ENCODE measurements at regions not wholly inside any gene's neighbourhood (a gene's known extent, or its start where the extent isn't known, plus 50 kb on each side); places are given as distances from the start of the nearest gene placed in this dataset.
A peak's percentile ranks its signal among the peaks of the same experiment; 100 is the strongest.

GRCh38 chr6:43887906-43888683, 118.1 kb downstream of the VEGFA start (continued):
- TF ChIP-seq PHF8 (IDR thresholded peaks at IDR 0.05; ENCODE audit: borderline replicate concordance, low read length) (no peak), RBFOX2 (IDR thresholded peaks at IDR 0.05; ENCODE audit: low read depth, low read length) (peak; percentile 44; the same call in 1 of the 2 replicates), SPI1 (IDR thresholded peaks at IDR 0.05; ENCODE audit: borderline replicate concordance, low read depth, low read length) (peak; percentile 60; the same call in 1 of the 2 replicates), ZNF175 (CRISPR knock-in tag; IDR thresholded peaks at IDR 0.05; ENCODE audit: low read depth) (peak; percentile 86), ETV1 (tag; conservative IDR thresholded peaks at IDR 0.05; ENCODE audit: low read depth) (peak; percentile 96), TCF3 (CRISPR knock-in tag; IDR thresholded peaks at IDR 0.05) (peak; percentile 71), SIX5 (IDR thresholded peaks at IDR 0.05; ENCODE audit: borderline replicate concordance in 1 of 2, insufficient read depth in 1 of 2, low read depth in 1 of 2, low read length in 2 of 2) (no peak), ZNF655 (CRISPR knock-in tag; IDR thresholded peaks at IDR 0.05) (no peak), ZNF586 (CRISPR knock-in tag; conservative IDR thresholded peaks at IDR 0.05) (no peak), DPF2 (IDR thresholded peaks at IDR 0.05) (peak; percentile 78), SETDB1 (IDR thresholded peaks at IDR 0.05; ENCODE audit: low read length) (no peak), GABPA (tag; conservative IDR thresholded peaks at IDR 0.05; ENCODE audit: low read depth) (peak; percentile 72), PML (IDR thresholded peaks at IDR 0.05; ENCODE audit: low read length) (no peak), SRSF3 (IDR thresholded peaks at IDR 0.05; ENCODE audit: insufficient read depth, low read length) (no peak), IRF2 (CRISPR knock-in tag; IDR thresholded peaks at IDR 0.05) (no peak), SMARCE1 (IDR thresholded peaks at IDR 0.05) (0 out of 2 replicates have a peak, but pooled peaks have one; percentile 31), SOX6 (IDR thresholded peaks at IDR 0.05) (peak; percentile 91), CTBP1 (IDR thresholded peaks at IDR 0.05; ENCODE audit: borderline replicate concordance) (peak; percentile 64; the same call in 1 of the 2 replicates), ZKSCAN3 (CRISPR knock-in tag; IDR thresholded peaks at IDR 0.05) (no peak), ZNF668 (CRISPR knock-in tag; IDR thresholded peaks at IDR 0.05) (0 out of 2 replicates have a peak, but pooled peaks have one; percentile 4), AFF1 (IDR thresholded peaks at IDR 0.05; ENCODE audit: low read depth in 1 of 2, partially characterized antibody in 2 of 2) (peak in 1 of 2 experiments; percentile 48), ELF1 (tag; IDR thresholded peaks at IDR 0.05) (no peak), ETV6 (IDR thresholded peaks at IDR 0.05; ENCODE audit: borderline replicate concordance in 1 of 2, low read depth in 2 of 2, low read length in 1 of 2) (no peak), ETV6 (CRISPR knock-in tag; IDR thresholded peaks at IDR 0.05; ENCODE audit: borderline replicate concordance) (no peak), ERF (CRISPR knock-in tag; IDR thresholded peaks at IDR 0.05) (no peak), HDAC2 (IDR thresholded peaks at IDR 0.05) (peak; percentile 88)

Measured in K562 (cell line).